ENCODE measurements at regions not wholly inside any gene's neighbourhood (a gene's known extent, or its start where the extent isn't known, plus 50 kb on each side); places are given as distances from the start of the nearest gene placed in this dataset.
A peak's percentile ranks its signal among the peaks of the same experiment; 100 is the strongest.

DNA sequence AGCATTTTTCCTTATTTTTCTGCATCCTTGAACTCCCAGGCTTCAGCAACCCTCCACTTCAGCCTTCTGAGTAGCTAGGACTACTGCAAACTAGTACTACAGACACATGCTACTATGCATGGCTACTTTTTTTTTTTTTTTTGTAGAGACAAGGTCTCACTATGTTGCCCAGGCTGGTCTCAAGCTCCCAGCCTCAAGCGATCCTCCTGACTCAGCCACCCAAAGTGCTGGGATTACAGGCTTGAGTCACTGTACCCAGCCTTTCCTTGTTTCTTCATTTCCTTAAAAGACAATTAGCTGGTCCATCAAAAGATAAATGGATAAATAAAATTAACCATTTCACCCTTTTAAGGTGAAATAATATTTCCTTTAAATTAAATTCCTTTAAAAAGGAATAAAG is 205.8 kb downstream of the SPTSSA start:
- no peak overlapping the region for H3K4me2 ChIP-seq (ENCODE audit: control insufficient read depth, extremely low read depth, insufficient read depth, low read depth, low read length)
- H3K4me3 ChIP-seq (ENCODE audit: control insufficient read depth in 2 of 3, extremely low read depth in 1 of 3, insufficient read depth in 2 of 3, low read depth in 1 of 3, low read length in 3 of 3), result no peak overlapping the region
- H3K9ac ChIP-seq (ENCODE audit: control insufficient read depth, extremely low read depth, insufficient read depth, low read length), result no peak overlapping the region
- no peaks in the 10 kb centered on the region for H3K27me3 ChIP-seq (ENCODE audit: control insufficient read depth, extremely low read depth, insufficient read depth, low read length)
- H3K36me3 ChIP-seq (ENCODE audit: control insufficient read depth in 2 of 2, extremely low read depth in 1 of 2, insufficient read depth in 2 of 2, low read length in 2 of 2), result no peaks in the 10 kb centered on the region
- peaks cover 27% of the 10 kb centered on the region for H3K4me1 ChIP-seq (ENCODE audit: control insufficient read depth, extremely low read depth, insufficient read depth, low read length)
- no peak overlapping the region for H3K27ac ChIP-seq (ENCODE audit: control insufficient read depth, insufficient read depth, low read length)
- H3K9me1 ChIP-seq (ENCODE audit: control insufficient read depth, extremely low read depth, insufficient read depth, low read length), result no peaks in the 10 kb centered on the region
- dilution Hi-C loops (cut with MboI; ENCODE audit: extremely low pct_ligation_motif_present, low sequenced_read_pairs), result no loop called here
- no peaks in the 10 kb centered on the region for H4K20me1 ChIP-seq (ENCODE audit: control insufficient read depth, extremely low read depth, insufficient read depth, low read length)
- TF ChIP-seq, protein P1, sequence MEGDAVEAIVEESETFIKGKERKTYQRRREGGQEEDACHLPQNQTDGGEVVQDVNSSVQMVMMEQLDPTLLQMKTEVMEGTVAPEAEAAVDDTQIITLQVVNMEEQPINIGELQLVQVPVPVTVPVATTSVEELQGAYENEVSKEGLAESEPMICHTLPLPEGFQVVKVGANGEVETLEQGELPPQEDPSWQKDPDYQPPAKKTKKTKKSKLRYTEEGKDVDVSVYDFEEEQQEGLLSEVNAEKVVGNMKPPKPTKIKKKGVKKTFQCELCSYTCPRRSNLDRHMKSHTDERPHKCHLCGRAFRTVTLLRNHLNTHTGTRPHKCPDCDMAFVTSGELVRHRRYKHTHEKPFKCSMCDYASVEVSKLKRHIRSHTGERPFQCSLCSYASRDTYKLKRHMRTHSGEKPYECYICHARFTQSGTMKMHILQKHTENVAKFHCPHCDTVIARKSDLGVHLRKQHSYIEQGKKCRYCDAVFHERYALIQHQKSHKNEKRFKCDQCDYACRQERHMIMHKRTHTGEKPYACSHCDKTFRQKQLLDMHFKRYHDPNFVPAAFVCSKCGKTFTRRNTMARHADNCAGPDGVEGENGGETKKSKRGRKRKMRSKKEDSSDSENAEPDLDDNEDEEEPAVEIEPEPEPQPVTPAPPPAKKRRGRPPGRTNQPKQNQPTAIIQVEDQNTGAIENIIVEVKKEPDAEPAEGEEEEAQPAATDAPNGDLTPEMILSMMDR (optimal IDR thresholded peaks at IDR 0.05 in 1 of 3, IDR thresholded peaks at IDR 0.05 in 1 of 3, conservative IDR thresholded peaks at IDR 0.05 in 1 of 3; ENCODE audit: extremely low read depth in 1 of 3, insufficient read depth in 2 of 3, low read length in 3 of 3), result no peak
- no peaks in the 10 kb centered on the region for H3K79me2 ChIP-seq (ENCODE audit: control insufficient read depth, insufficient read depth, low read length)
- no peak overlapping the region for H2AFZ ChIP-seq (ENCODE audit: control insufficient read depth, low read length)
- H3K9me3 ChIP-seq (ENCODE audit: control insufficient read depth, low read depth, low read length), result no peaks in the 10 kb centered on the region
- DNase-seq (ENCODE audit: low read depth, low spot score) (no peak), FAIRE-seq (no peak)

DNA sequence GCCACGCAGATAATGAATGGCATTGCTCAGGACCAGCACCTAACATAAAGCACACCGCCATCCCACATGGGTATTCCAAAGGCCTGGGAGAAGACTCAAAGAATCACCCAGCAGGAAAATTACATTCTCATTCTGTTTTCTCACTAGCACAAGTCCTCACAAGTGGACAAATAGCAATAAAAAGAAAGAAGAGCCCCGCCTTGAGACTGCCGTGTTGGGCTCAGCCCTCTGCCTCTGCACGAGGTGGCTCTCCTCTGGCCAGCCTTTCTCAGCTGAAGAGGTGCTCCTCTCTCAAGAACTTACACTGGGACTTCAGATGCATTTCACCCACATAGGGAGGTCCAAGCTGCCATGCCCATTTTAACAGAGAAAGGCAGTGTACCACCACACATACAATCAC is 207.5 kb downstream of the SPTSSA start:
- Histone ChIP-seq H3K9me3 (ENCODE audit: control insufficient read depth, low read depth, low read length) (no peaks in the 10 kb centered on the region), H3K79me2 (ENCODE audit: control insufficient read depth, insufficient read depth, low read length) (no peaks in the 10 kb centered on the region), H3K36me3 (ENCODE audit: control insufficient read depth in 2 of 2, extremely low read depth in 1 of 2, insufficient read depth in 2 of 2, low read length in 2 of 2) (no peaks in the 10 kb centered on the region), H3K9ac (ENCODE audit: control insufficient read depth, extremely low read depth, insufficient read depth, low read length) (no peak overlapping the region), H2AFZ (ENCODE audit: control insufficient read depth, low read length) (peak overlapping the region; percentile 61), H3K27me3 (ENCODE audit: control insufficient read depth, extremely low read depth, insufficient read depth, low read length) (no peaks in the 10 kb centered on the region), H3K4me2 (ENCODE audit: control insufficient read depth, extremely low read depth, insufficient read depth, low read depth, low read length) (no peak overlapping the region), H3K4me1 (ENCODE audit: control insufficient read depth, extremely low read depth, insufficient read depth, low read length) (peaks cover 27% of the 10 kb centered on the region), H4K20me1 (ENCODE audit: control insufficient read depth, extremely low read depth, insufficient read depth, low read length) (no peaks in the 10 kb centered on the region), H3K4me3 (ENCODE audit: control insufficient read depth in 2 of 3, extremely low read depth in 1 of 3, insufficient read depth in 2 of 3, low read depth in 1 of 3, low read length in 3 of 3) (no peak overlapping the region), H3K9me1 (ENCODE audit: control insufficient read depth, extremely low read depth, insufficient read depth, low read length) (no peaks in the 10 kb centered on the region), H3K27ac (ENCODE audit: control insufficient read depth, insufficient read depth, low read length) (no peak overlapping the region)
- FAIRE-seq, result no peak
- DNase-seq (ENCODE audit: low read depth, low spot score), result no peak
- TF ChIP-seq, protein P1 (optimal IDR thresholded peaks at IDR 0.05 in 1 of 3, IDR thresholded peaks at IDR 0.05 in 1 of 3, conservative IDR thresholded peaks at IDR 0.05 in 1 of 3; ENCODE audit: extremely low read depth in 1 of 3, insufficient read depth in 2 of 3, low read length in 3 of 3), result no peak
- TF ChIP-seq EZH2 (IDR thresholded peaks at IDR 0.05; ENCODE audit: low read length), result no peak
- dilution Hi-C loops (cut with MboI; ENCODE audit: extremely low pct_ligation_motif_present, low sequenced_read_pairs), result no loop called here

All from keratinocyte (primary cell).